GM21737 (cell line): ENCODE measurements at regions not wholly inside any gene's neighbourhood (a gene's known extent, or its start where the extent isn't known, plus 50 kb on each side); places are given as distances from the start of the nearest gene placed in this dataset.

Experiments
- ATAC-seq: cut with Tn5 transposase; IDR thresholded peaks from one replicate; pipeline ENCODE4 v1.9.1; 2021; ENCODE audit warnings: mild to moderate bottlenecking, moderate library complexity; ENCODE audit not compliant: unreplicated experiment

GRCh38 chr9:81532251-81532650, 157.1 kb downstream of the TLE1 start:
- ATAC-seq: no peak

GRCh38 chr9:81531511-81531910, 157.8 kb downstream of the TLE1 start:
- ATAC-seq: no peak

GRCh38 chr9:81530846-81531245, 158.5 kb downstream of the TLE1 start:
- ATAC-seq: no peak

GRCh38 chr9:81530310-81530810, 159.0 kb downstream of the TLE1 start:
- no peak for ATAC-seq

- ATAC-seq: no peak
These were observed 159.7 kb downstream of the TLE1 start for GRCh38 chr9:81529556-81530193.

- ATAC-seq: no peak
These were observed 162.8 kb downstream of the TLE1 start for GRCh38 chr9:81526587-81526986.

GRCh38 chr9:81522716-81523551, 166.4 kb downstream of the TLE1 start:
- no peak for ATAC-seq

- ATAC-seq: no peak
These were observed 167.5 kb downstream of the TLE1 start for GRCh38 chr9:81521892-81522291.

- no peak for ATAC-seq
These were observed 169.4 kb downstream of the TLE1 start for GRCh38 chr9:81519816-81520495.

DNA sequence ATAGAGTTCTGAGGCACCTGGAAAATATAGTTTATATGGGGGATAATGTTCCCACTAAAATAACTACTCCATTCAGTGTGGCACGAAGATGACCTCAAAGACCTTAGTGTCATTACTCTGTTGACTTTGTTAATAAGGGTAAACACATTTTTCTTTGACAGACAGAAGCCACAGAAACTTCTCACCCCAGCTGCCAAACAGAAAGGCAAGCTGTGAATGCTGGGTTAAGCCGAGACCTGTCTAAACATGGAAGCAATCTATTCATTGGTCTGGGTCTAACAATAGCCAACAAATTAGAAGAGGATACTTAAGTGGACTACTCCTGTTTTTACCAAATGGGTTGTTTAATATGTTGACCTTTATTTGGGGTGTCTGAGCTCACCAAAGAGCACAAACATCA, 171.4 kb downstream of the TLE1 start:
- ATAC-seq: no peak

- ATAC-seq: no peak
These were observed 176.3 kb downstream of the TLE1 start for GRCh38 chr9:81513059-81513458.

DNA sequence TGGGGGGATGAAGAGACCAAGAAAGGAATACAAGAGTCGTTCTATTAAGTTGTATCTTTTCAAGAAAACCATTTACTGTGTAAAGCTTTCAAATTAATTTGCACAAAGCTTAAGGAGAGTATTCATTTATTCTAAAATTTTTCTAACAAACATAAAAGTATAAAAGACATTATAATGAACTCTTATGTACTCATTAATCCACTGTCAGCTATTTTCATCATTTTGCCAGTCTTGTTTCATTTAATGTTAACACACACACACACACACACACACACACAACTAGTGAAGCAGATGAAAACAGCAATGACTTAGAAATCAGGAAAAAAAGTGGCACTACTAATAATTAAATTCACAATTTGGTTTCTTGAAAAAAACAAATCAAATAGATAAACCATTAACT, 176.7 kb downstream of the TLE1 start:
- no peak for ATAC-seq

DNA sequence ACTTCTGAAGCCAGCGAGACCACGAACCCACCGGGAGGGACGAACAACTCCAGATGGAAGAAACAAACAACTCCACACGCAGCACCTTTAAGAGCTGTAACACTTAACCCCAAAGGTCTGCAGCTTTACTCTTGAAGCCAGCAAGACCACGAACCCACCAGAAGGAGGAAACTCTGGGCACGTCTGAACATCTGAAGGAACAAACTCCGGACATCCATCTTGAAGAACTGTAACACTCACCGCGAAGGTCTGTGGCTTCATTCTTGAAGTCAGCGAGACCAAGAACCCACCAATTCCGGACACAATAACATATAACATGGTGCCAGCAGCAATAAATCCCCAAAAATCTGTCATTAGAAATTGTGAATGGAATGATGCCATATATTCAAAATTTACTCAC, 180.9 kb downstream of the TLE1 start:
- no peak for ATAC-seq

- ATAC-seq: no peak
These were observed 182.1 kb downstream of the TLE1 start for GRCh38 chr9:81506941-81507864.

GRCh38 chr9:81499594-81499993, 189.8 kb downstream of the TLE1 start:
- no peak for ATAC-seq

- ATAC-seq: no peak
These were observed 190.3 kb downstream of the TLE1 start for GRCh38 chr9:81499021-81499454.

- ATAC-seq: no peak
These were observed 190.8 kb downstream of the TLE1 start for GRCh38 chr9:81498576-81498975.

GRCh38 chr9:81497091-81497490, 192.3 kb downstream of the TLE1 start:
- ATAC-seq: no peak

GRCh38 chr9:81492710-81493447, 196.5 kb downstream of the TLE1 start:
- ATAC-seq: no peak
